ENCODE measurements at regions not wholly inside any gene's neighbourhood (a gene's known extent, or its start where the extent isn't known, plus 50 kb on each side); places are given as distances from the start of the nearest gene placed in this dataset.

GRCh38 chr4:173919196-173919595 lies 364.3 kb downstream of the FBXO8 start:
- TF ChIP-seq, protein P1, sequence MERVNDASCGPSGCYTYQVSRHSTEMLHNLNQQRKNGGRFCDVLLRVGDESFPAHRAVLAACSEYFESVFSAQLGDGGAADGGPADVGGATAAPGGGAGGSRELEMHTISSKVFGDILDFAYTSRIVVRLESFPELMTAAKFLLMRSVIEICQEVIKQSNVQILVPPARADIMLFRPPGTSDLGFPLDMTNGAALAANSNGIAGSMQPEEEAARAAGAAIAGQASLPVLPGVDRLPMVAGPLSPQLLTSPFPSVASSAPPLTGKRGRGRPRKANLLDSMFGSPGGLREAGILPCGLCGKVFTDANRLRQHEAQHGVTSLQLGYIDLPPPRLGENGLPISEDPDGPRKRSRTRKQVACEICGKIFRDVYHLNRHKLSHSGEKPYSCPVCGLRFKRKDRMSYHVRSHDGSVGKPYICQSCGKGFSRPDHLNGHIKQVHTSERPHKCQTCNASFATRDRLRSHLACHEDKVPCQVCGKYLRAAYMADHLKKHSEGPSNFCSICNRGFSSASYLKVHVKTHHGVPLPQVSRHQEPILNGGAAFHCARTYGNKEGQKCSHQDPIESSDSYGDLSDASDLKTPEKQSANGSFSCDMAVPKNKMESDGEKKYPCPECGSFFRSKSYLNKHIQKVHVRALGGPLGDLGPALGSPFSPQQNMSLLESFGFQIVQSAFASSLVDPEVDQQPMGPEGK (CRISPR knock-in tag; IDR thresholded peaks at IDR 0.05; ENCODE audit: borderline replicate concordance): no peak
- TF ChIP-seq CREB5 (CRISPR knock-in tag; IDR thresholded peaks at IDR 0.05; ENCODE audit: low read depth): no peak
- TF ChIP-seq POU6F1 (CRISPR knock-in tag; IDR thresholded peaks at IDR 0.05; ENCODE audit: borderline replicate concordance, low read depth): no peak
- no peak for TF ChIP-seq BACH2 (CRISPR knock-in tag; IDR thresholded peaks at IDR 0.05; ENCODE audit: borderline replicate concordance)
- no peak for TF ChIP-seq CSDC2 (CRISPR knock-in tag; IDR thresholded peaks at IDR 0.05)
- TF ChIP-seq SNAI2 (CRISPR knock-in tag; IDR thresholded peaks at IDR 0.05): no peak
- no peak for TF ChIP-seq ZNF8 (CRISPR knock-in tag; IDR thresholded peaks at IDR 0.05)
- no peak for TF ChIP-seq TOX (CRISPR knock-in tag; IDR thresholded peaks at IDR 0.05; ENCODE audit: borderline replicate concordance)
- no peak for TF ChIP-seq TCF4 (CRISPR knock-in tag; IDR thresholded peaks at IDR 0.05; ENCODE audit: borderline replicate concordance)
- TF ChIP-seq PPARA (CRISPR knock-in tag; IDR thresholded peaks at IDR 0.05; ENCODE audit: borderline replicate concordance): no peak
- TF ChIP-seq ZC3H10 (CRISPR knock-in tag; IDR thresholded peaks at IDR 0.05): no peak
- no peak for TF ChIP-seq ZNF565 (CRISPR knock-in tag; conservative IDR thresholded peaks at IDR 0.05; ENCODE audit: low read depth)
- no peak for ATAC-seq

DNA sequence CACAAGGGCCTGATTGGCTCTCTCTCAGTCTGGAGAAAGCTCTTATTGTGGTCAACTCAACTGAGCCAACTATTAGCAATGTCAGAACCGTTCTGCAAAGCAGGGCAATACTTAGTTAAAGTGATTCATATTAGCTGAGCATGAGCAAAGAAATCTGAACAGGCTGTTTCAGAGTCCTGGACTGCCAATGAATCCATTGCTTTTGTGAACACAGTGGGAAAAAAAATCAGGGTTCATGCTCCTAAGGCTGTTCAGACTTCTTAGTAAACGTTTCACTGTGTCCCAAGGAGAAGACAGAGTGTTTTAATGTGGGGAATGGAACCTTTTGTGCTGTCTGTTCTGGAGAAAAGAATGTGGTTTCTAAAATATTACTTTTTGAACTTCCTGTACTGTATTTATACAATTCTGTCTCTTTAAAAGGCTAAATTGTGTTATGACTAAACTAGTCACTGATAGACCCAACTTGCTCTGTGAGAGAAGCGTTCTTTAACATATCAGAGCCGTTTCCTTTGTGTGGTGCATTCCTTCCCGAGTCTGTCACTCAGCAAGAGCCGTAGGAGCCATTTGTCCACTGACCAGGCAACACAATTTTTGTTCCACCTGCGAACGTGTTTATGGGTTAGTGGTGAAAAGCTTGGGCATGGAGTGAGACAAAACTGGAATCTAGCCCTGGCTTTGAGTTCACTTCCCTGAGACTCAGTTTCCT lies 366.1 kb downstream of the FBXO8 start:
- TF ChIP-seq ZNF565 (CRISPR knock-in tag; conservative IDR thresholded peaks at IDR 0.05; ENCODE audit: low read depth): no peak
- ATAC-seq: peak; percentile 86

GRCh38 chr4:173913496-173913895 lies 370.0 kb downstream of the FBXO8 start:
- TF ChIP-seq TOX (CRISPR knock-in tag; IDR thresholded peaks at IDR 0.05; ENCODE audit: borderline replicate concordance): no peak
- no peak for TF ChIP-seq CREB5 (CRISPR knock-in tag; IDR thresholded peaks at IDR 0.05; ENCODE audit: low read depth)
- TF ChIP-seq TCF4 (CRISPR knock-in tag; IDR thresholded peaks at IDR 0.05; ENCODE audit: borderline replicate concordance): no peak
- no peak for TF ChIP-seq ZC3H10 (CRISPR knock-in tag; IDR thresholded peaks at IDR 0.05)
- no peak for TF ChIP-seq GLIS3 (CRISPR knock-in tag; IDR thresholded peaks at IDR 0.05)
- TF ChIP-seq CSDC2 (CRISPR knock-in tag; IDR thresholded peaks at IDR 0.05): no peak
- no peak for TF ChIP-seq ZNF8 (CRISPR knock-in tag; IDR thresholded peaks at IDR 0.05)

DNA sequence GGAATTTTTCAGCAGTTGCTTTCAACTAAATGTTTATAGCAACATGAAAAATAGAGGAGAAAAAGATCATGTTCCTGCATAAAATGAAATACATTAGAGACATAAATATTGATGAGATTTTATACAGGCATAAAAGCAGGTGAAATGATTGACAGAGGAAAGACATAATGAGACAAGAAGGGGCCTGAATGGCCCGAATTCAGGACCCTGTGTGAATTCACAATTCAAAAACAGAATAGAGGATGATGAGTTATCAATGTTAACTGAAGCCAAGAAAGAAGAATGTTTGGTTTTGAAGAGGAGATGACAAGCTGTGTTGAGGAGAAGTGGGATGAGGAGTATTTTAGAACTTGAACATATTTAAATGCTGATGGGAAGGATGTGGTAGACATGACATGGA lies 371.1 kb downstream of the FBXO8 start:
- TF ChIP-seq PPARA (CRISPR knock-in tag; IDR thresholded peaks at IDR 0.05; ENCODE audit: borderline replicate concordance) (no peak), TOX (CRISPR knock-in tag; IDR thresholded peaks at IDR 0.05; ENCODE audit: borderline replicate concordance) (no peak)
- ATAC-seq: no peak

More at GRCh38 chr4:173913496-173913895, 370.0 kb downstream of the FBXO8 start:
- ATAC-seq: no peak

GRCh38 chr4:173910891-173911290 lies 372.6 kb downstream of the FBXO8 start:
- no peak for ATAC-seq
- TF ChIP-seq ZNF70 (CRISPR knock-in tag; IDR thresholded peaks at IDR 0.05) (no peak), ISL1 (CRISPR knock-in tag; IDR thresholded peaks at IDR 0.05) (no peak), ZNF565 (CRISPR knock-in tag; conservative IDR thresholded peaks at IDR 0.05; ENCODE audit: low read depth) (no peak), POU6F1 (CRISPR knock-in tag; IDR thresholded peaks at IDR 0.05; ENCODE audit: borderline replicate concordance, low read depth) (no peak), GLIS3 (CRISPR knock-in tag; IDR thresholded peaks at IDR 0.05) (no peak), TSHZ2 (CRISPR knock-in tag; IDR thresholded peaks at IDR 0.05) (no peak), SNAI2 (CRISPR knock-in tag; IDR thresholded peaks at IDR 0.05) (no peak), BACH2 (CRISPR knock-in tag; IDR thresholded peaks at IDR 0.05; ENCODE audit: borderline replicate concordance) (no peak), CREB5 (CRISPR knock-in tag; IDR thresholded peaks at IDR 0.05; ENCODE audit: low read depth) (no peak)
- TF ChIP-seq, protein P1 (CRISPR knock-in tag; IDR thresholded peaks at IDR 0.05; ENCODE audit: borderline replicate concordance): no peak

All from SK-N-SH treated with all-trans-retinoic acid at 6 μM for 48 hours (cell line).